Nephron progenitor cell (in vitro differentiated cells): ENCODE measurements at regions not wholly inside any gene's neighbourhood (a gene's known extent, or its start where the extent isn't known, plus 50 kb on each side); places are given as distances from the start of the nearest gene placed in this dataset.

Source experiments
- DNase-seq: peaks from one replicate; pipeline ENCODE4 v3.0.0; 2021
- H3K27ac Mint-ChIP-seq: 2 replicates; pipeline ENCODE4 v1.8.0; 2021; ENCODE audit warnings: mild to moderate bottlenecking, moderate library complexity, mixed read lengths
- H3K27me3 Mint-ChIP-seq: 2 replicates; pipeline ENCODE4 v1.8.0; 2021; ENCODE audit warnings: mild to moderate bottlenecking, low read depth, mixed read lengths; ENCODE audit not compliant: poor library complexity
- H3K36me3 Mint-ChIP-seq: 2 replicates; pipeline ENCODE4 v1.8.0; 2021; ENCODE audit warnings: low read depth, mixed read lengths
- H3K4me1 Mint-ChIP-seq: 2 replicates; pipeline ENCODE4 v1.8.0; 2021; ENCODE audit warnings: mixed read lengths
- H3K4me3 Mint-ChIP-seq: 2 replicates; pipeline ENCODE4 v1.8.0; 2021; ENCODE audit warnings: mild to moderate bottlenecking, moderate library complexity, mixed read lengths
- H3K9me3 Mint-ChIP-seq: 2 replicates; pipeline ENCODE4 v1.8.0; 2021; ENCODE audit warnings: mild to moderate bottlenecking, moderate library complexity, mixed read lengths
- TF ChIP-seq, protein P1 (sequence below): fragments of 200-600 bp; sonication (generic); IDR thresholded peaks from 2 replicates; pipeline ENCODE4 v1.5.0; 2021; ENCODE audit warnings: antibody characterized with exemption

DNA sequence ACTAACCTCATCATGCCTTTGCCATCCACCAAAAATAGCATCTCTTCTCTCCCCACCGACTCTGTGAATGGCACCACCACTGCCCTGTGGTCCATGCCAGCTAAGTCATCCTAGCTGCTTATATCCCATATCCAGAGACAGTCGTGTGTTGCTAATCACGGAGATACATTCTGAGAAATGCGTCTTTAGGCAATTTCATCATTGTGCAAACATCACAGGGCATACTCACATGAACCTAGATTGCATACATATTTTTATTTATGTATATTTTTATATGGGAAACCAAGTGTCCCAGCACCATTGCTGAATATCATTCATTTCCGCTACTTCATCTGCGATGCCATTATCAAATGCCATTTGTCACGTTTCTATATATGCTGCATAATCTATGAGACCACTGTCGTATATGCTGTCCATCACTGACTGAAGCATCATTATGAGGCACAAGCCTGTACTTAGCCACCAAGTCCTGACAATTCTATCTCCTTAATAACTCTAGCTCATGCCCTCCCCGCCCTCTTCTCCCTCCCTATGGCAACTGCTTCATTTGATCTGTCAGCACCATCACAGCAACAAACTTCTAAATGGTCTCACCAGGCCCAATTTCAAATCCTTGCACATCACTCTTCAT is 104.2 kb downstream of the HSPH1 start:
- no peak overlapping the region for H3K27ac Mint-ChIP-seq
- no peaks in the 10 kb centered on the region for H3K9me3 Mint-ChIP-seq
- no peaks in the 10 kb centered on the region for H3K4me1 Mint-ChIP-seq
- no peak for DNase-seq
- H3K36me3 Mint-ChIP-seq = no peaks in the 10 kb centered on the region
- TF ChIP-seq, protein P1, sequence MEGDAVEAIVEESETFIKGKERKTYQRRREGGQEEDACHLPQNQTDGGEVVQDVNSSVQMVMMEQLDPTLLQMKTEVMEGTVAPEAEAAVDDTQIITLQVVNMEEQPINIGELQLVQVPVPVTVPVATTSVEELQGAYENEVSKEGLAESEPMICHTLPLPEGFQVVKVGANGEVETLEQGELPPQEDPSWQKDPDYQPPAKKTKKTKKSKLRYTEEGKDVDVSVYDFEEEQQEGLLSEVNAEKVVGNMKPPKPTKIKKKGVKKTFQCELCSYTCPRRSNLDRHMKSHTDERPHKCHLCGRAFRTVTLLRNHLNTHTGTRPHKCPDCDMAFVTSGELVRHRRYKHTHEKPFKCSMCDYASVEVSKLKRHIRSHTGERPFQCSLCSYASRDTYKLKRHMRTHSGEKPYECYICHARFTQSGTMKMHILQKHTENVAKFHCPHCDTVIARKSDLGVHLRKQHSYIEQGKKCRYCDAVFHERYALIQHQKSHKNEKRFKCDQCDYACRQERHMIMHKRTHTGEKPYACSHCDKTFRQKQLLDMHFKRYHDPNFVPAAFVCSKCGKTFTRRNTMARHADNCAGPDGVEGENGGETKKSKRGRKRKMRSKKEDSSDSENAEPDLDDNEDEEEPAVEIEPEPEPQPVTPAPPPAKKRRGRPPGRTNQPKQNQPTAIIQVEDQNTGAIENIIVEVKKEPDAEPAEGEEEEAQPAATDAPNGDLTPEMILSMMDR = no peak
- H3K27me3 Mint-ChIP-seq = peaks cover 4% of the 10 kb centered on the region
- no peak overlapping the region for H3K4me3 Mint-ChIP-seq

DNA sequence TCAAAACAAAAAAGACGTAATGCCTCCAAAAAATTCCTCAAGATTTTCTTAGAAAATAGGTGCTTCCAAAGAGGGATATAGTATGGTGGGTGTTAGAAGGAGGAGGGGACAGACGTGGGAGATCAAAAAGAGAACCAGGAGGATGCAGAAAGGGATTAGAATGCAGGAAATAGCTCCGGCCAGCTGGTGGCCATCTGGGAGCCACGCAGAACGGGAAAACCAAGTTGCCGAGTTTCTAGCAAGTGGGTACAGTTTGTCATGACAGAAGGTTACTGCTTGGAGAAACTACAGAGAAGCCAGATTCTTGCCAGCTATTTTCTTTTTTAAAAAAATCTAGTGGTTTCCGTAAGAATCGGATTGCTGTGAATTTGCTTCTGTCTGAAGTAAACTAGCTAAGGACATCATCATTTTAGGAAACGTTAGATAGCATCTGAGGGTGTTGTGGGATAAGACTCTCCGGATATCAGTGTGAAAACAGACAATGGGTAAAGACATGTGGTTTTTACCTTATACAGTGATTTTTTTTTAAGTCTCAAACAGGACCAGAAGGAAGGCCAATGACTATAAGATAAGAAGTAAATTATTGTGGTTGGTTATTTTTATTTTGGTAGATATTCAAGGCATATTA is 104.9 kb downstream of the HSPH1 start:
- TF ChIP-seq, protein P1 = no peak
- H3K4me3 Mint-ChIP-seq = no peak overlapping the region
- H3K36me3 Mint-ChIP-seq = no peaks in the 10 kb centered on the region
- no peak overlapping the region for H3K27ac Mint-ChIP-seq
- no peaks in the 10 kb centered on the region for H3K9me3 Mint-ChIP-seq
- peaks cover 4% of the 10 kb centered on the region for H3K27me3 Mint-ChIP-seq
- DNase-seq = no peak
- H3K4me1 Mint-ChIP-seq = peaks cover 1% of the 10 kb centered on the region

DNA sequence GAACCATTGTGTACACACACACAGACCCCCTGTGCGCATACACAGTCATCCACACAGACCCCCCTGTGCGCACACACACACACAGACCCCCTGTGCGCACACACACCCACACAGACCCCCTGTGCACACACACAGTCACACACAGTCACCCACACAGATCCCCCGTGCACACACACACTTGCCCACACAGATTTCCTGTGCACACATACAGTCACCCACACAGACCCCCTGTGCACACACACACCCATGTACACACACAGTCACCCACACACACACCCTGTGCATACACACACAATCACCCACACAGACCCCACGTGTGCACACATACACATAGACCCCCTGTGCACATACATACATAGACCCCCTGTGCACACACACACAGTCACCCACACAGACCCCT is 106.1 kb downstream of the HSPH1 start:
- Mint-ChIP-seq H3K36me3 (no peaks in the 10 kb centered on the region), H3K4me3 (no peak overlapping the region), H3K27me3 (peaks cover 4% of the 10 kb centered on the region), H3K27ac (no peak overlapping the region), H3K9me3 (no peaks in the 10 kb centered on the region), H3K4me1 (peaks cover 13% of the 10 kb centered on the region)
- TF ChIP-seq, protein P1 = no peak
- no peak for DNase-seq

DNA sequence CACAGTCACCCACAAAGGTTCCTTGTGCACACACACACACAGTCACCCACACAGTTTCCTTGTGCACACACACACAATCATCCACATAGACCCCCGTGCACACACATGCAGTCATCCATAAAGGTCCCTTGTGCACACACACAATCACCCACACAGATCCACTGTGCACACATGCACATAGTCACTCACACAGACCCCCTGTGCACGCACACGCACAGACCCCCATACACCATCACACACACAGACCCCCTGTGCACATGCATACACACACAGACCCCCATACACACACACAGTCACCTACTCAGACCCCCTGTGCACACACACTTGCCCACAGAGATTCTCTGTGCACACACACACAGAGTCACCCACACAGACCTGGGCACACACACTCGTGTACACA is 107.1 kb downstream of the HSPH1 start:
- no peak overlapping the region for H3K27ac Mint-ChIP-seq
- DNase-seq = no peak
- no peaks in the 10 kb centered on the region for H3K36me3 Mint-ChIP-seq
- no peaks in the 10 kb centered on the region for H3K9me3 Mint-ChIP-seq
- no peaks in the 10 kb centered on the region for H3K27me3 Mint-ChIP-seq
- TF ChIP-seq, protein P1 = no peak
- peaks cover 14% of the 10 kb centered on the region for H3K4me1 Mint-ChIP-seq
- H3K4me3 Mint-ChIP-seq = no peak overlapping the region

DNA sequence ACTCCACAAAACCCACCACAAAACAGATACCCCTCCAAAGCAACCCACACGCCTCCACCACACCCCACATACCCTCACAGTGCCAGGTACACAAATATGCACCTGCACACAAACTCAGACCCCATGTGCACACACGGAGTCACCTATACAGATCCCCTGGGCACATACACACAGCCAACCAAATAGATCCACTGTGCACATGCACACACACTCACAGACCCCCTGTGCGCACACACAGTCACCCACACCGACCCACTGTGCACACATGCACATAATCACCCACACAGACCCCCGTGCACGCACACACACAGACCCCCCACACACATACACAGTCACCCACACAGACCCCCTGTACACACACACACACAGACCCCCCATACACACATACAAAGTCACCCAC is 107.8 kb downstream of the HSPH1 start:
- Mint-ChIP-seq H3K9me3 (no peaks in the 10 kb centered on the region), H3K27me3 (no peaks in the 10 kb centered on the region), H3K36me3 (no peaks in the 10 kb centered on the region), H3K27ac (no peak overlapping the region), H3K4me3 (no peak overlapping the region), H3K4me1 (peaks cover 14% of the 10 kb centered on the region)
- DNase-seq = no peak
- TF ChIP-seq, protein P1 = no peak

DNA sequence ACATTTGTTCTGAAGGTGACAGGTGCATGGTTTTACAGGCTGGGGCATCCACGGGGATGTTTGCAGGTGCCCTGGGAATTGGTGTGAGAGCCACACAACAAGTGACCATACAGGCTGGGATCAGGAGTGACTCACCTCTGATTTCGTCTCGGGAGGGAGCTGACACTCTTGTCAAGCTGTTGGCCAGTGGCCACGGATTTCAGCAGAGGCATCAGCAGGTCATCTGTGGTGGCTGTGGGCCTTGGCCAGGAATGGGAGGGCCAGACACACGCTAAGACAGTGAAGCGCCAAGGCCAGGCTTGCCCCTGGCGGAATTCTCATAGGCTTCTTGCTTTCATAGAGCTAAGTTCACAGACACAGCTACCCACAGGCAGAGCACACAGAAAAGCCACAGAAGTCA is 108.6 kb downstream of the HSPH1 start:
- no peaks in the 10 kb centered on the region for H3K9me3 Mint-ChIP-seq
- H3K27ac Mint-ChIP-seq = no peak overlapping the region
- no peak overlapping the region for H3K4me3 Mint-ChIP-seq
- H3K4me1 Mint-ChIP-seq = peaks cover 14% of the 10 kb centered on the region
- H3K36me3 Mint-ChIP-seq = no peaks in the 10 kb centered on the region
- H3K27me3 Mint-ChIP-seq = no peaks in the 10 kb centered on the region
- TF ChIP-seq, protein P1 = no peak
- no peak for DNase-seq
